G401 (cell line): ENCODE measurements at regions not wholly inside any gene's neighbourhood (a gene's known extent, or its start where the extent isn't known, plus 50 kb on each side); places are given as distances from the start of the nearest gene placed in this dataset.
"Not testable (repeated sequence)": the region's sequence is repeated elsewhere in the genome, so short reads cannot be mapped to it uniquely, and the experiment has no call there.

Experiments
- DNase-seq: peaks from one replicate; pipeline ENCODE4 v3.0.0-alpha.2; 2015; ENCODE audit warnings: low spot score
- in situ Hi-C: cut with HindIII; loops from 2 replicates; pipeline ENCODE4 v1.10.0; 2016; ENCODE audit warnings: low sequenced_read_pairs, mixed read lengths

DNA sequence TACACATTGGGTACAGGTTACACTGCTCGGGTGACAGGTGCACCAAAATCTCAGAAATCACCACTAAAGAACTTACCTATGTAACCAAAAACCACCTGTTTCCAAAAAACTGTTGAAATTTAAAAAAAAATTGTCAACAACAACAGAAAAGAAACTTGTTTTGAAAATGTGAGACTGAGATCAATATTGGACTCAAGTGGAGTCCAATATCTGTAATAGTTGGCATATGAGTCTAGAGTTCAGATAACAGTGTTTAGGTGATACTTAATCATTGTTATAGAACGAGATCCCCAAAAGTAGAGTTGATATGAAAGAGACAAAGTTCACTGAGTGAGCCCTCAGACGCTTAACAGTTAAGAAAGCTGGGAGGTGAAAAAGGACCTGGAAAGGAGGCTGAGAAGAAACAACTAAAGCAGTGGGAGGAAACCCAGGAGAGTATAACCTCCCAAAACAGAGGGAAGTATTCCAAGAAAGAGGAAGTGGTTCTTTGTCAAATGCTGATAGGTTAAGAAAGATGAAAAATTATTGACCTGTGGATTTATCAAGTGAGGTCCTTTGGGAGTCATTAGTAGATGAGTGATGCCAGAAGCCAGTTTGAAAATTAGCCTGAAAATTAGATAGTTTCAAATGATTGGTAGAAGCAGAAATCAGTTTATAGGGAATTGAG, 388.6 kb upstream of the DPH6 start:
- in situ Hi-C loops, result no loop called here

DNA sequence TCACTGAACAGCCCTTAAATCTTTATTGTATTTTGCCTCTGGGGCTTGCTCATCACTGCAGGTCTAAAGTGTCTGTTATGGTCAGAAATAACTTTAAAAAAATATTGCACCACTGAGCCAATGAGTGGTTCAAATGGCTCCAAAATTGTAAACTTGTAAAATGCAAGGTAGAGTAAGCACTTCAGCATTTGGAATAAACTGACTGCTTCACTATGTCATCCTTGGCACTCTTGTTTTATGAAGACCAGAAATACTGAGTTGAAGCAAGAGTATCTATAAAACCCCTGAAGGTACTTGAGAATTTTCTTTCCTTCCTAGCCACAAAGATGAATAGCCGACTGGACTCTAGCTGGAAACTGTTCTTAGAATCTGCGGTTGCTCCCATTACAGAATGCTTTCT, 390.3 kb upstream of the DPH6 start:
- in situ Hi-C loops, result no loop called here
- DNase-seq, result no peak

More for the DNA sequence above, 388.6 kb upstream of the DPH6 start:
- DNase-seq, result no peak

- no peak for DNase-seq
- in situ Hi-C loops, result no loop called here
Observed at GRCh38 chr15:35937380-35937779, 391.4 kb upstream of the DPH6 start.

DNA sequence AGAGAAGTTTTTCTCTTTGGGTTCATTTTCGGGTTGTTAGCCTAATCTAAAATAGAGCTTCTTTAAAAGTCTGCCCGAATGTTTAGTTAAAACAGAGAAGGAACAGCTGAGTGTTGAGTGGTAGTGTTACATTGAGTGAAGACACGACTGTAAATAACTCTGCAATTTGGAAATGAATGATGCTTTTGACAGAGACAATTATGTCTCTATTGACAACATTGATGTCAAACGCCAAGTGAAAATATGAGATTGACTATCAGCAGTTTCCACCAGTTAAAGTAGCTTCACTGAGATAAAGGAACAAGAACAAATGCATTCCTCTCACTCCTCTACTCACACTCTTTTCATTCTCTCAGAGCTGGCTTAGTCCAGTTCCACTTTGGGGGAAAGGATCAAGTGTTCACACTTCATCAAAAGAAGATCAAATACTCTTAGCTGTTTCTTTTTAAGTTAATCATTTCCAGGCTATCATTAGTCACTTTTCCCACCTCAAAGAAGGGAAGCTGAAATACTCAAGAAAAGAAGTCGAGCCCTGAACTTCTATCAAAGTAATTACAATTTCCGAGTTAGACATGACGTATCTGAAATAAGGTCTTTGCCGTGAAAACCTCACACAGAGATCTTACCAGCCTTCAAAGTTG, 399.1 kb upstream of the DPH6 start:
- in situ Hi-C loops, result no loop called here
- no peak for DNase-seq

DNA sequence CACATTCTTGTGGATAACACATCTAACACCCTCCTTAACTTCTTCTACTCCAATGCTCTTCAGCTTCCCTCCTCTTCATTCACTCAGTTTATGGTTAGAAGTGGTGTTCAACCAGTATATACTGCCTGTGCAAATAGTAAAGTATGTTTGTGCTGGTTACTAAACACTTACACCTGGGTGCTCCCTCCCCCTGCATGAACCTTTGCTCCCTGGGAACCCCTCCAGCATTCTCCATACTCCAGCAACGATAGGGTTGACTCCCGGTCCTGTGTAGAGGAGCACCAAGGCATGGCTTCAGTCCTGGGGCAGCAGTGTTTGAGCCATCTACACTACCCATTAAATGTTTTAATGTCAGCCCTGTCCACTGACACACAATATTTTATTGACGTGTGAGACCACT, 407.5 kb upstream of the DPH6 start:
- in situ Hi-C loops, result no loop called here
- DNase-seq, result no peak

DNA sequence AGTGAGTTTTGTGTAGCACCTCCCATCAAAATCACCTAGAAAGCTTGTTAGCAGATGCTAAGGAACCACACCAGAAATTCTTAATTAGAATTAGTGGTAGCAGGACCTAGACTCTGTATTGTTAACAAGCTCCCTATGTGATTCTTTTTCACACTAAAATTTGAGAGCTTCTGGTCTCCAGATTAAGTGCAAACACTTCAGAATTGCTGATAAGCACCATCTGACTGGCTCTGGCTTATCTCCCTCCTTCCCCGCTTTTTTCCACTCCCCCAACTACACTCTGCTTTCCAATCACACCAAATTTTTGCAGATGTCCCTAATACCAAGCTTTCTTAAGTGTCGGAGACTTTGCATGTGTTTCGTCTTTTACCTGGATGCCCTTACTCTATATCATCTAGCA, 410.1 kb upstream of the DPH6 start:
- DNase-seq, result no peak
- in situ Hi-C loops, result no loop called here

DNA sequence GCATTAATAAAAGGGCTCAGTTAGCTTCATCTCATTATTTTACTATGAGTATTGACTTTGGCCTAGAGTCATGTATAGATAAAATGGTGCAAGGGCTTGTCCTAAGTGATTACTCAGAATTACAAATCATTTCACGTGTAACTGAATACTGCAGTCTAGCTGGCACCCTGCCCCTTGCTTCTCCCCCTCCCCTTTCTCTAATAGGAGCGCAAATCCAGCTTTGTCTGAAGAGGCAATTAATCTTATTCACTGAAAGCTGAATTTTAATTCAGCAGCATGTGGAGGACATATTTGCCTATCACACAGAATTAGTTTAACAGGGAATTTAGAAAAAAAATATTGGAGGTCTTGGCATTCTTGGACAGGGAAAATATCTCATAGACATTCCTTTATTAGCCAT, 412.1 kb upstream of the DPH6 start:
- no peak for DNase-seq
- in situ Hi-C loops, result no loop called here

- no peak for DNase-seq
- in situ Hi-C loops, result no loop called here
Observed at GRCh38 chr15:35958975-35959374, 413.0 kb upstream of the DPH6 start.

DNA sequence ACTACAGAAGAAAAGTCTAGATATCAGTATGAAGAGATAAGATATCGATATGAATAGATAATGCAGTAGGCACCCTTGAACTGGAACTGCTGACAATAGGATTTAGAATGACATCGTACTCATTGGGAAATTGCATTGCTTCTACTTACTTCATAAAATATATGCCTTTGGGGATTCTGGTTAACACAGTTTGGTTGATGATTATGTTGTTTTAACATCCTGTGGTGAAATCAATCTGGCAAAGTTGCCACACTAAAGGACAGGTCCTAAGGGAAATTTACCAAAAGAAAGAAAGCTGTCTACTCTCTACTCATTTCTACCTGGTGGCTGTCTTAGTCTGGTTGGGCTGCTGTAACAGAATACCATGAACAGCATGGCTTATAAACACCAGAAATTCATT, 417.4 kb upstream of the DPH6 start:
- in situ Hi-C loops, result no loop called here
- DNase-seq, result no peak

DNA sequence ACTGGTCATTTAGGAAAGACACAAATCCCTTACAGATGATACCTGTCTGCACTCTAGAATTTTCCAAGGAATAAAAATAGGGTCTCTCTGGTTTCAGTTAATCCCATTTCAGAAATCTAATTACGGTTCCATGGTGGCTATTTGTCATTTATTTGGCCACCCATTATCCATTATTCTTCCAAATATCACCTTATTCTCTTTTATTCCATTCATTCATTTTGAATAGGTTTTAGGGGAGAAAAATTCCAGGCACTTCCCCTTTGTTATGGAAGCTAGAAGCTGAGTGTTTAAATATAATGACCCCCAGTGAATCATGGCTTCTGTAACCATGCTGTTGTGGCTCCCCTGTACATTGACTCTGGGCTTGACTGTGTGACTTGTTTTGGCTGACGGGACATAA, 420.8 kb upstream of the DPH6 start:
- in situ Hi-C loops, result no loop called here
- no peak for DNase-seq

DNA sequence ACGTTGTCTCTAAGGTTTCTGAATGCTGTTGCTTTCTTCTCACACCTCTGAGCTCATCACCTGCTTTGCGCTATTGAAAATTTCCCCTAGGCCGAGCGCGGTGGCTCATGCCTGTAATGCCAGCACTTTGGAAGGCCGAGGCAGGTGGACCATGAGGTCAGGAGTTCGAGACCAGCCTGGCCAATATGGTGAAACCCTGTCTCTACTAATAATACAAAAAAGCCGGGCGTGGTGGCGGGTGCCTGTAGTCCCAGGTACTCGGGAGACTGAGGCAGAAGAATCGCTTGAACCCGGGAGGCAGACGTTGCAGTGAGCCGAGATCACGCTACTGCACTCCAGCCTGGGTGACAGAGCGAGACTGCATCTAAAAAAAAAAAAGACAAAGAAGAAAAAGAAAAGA, 422.0 kb upstream of the DPH6 start:
- DNase-seq, in situ Hi-C loops: not testable (repeated sequence)

DNA sequence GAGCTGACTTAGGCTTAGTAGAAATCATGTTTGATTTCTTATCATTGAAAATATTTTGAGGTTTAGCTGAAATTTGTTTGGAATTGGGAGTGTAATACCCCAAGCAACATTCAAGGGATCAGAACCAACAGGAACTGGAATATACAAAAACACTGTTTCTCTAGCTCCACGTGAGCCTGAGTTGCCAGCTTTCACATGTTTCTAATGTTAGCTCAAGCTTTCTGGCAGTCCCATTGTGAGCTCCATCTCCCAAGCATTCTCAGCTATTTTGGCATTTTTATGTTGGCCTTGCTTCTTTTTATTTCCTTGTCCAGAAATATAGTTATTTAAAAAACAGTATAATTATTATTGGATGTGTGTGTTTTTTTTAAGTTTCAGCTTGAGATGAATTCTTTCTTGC, 427.1 kb upstream of the DPH6 start:
- in situ Hi-C loops, result no loop called here
- no peak for DNase-seq

- DNase-seq, result no peak
- in situ Hi-C loops, result no loop called here
Observed at GRCh38 chr15:35974052-35974451, 428.1 kb upstream of the DPH6 start.

GRCh38 chr15:35975941-35976340, 430.0 kb upstream of the DPH6 start:
- in situ Hi-C loops, result no loop called here

GRCh38 chr15:35979608-35980007, 433.6 kb upstream of the DPH6 start:
- DNase-seq, result no peak
- in situ Hi-C loops, result no loop called here

More at GRCh38 chr15:35975941-35976340, 430.0 kb upstream of the DPH6 start:
- no peak for DNase-seq

DNA sequence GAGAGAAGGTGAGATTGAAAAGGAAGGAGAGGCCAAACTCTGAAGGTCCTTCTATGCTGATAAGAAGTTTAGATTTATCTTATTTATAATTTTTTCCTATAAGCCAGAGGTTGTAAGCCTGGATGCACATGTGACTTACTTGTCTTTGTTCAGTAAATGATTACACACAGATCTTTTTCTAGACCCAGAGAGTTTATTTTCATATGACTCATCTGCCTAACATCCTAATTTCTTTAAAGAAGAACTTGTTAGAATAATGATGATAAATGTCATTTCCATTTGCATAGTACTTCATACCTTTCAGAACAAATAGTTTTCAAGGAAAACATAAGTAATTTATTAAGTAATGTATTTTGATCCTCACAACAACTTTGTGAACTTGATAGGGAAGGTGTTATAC, 434.8 kb upstream of the DPH6 start:
- no peak for DNase-seq
- in situ Hi-C loops, result no loop called here

GRCh38 chr15:35986191-35986721, 440.3 kb upstream of the DPH6 start:
- no peak for DNase-seq
- in situ Hi-C loops, result no loop called here

DNA sequence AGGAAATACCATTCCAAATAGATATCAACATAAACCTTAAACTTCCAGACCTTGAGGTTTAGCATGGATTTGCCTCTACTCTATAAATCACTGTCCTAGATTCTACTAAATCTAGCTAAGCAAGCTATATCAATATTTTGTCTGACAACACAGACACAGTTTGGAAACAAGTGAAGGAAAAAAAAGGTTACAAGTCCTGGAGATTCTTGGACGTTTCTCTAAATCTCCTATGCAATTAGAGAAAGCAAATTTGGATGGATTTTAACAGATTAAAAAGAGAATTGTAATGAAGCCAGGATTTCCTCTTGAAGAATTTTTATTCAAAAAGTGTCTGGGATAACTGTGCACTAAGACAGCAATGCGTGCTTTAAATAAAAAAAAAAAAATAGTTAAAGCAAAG, 441.1 kb upstream of the DPH6 start:
- in situ Hi-C loops, result no loop called here
- no peak for DNase-seq

DNA sequence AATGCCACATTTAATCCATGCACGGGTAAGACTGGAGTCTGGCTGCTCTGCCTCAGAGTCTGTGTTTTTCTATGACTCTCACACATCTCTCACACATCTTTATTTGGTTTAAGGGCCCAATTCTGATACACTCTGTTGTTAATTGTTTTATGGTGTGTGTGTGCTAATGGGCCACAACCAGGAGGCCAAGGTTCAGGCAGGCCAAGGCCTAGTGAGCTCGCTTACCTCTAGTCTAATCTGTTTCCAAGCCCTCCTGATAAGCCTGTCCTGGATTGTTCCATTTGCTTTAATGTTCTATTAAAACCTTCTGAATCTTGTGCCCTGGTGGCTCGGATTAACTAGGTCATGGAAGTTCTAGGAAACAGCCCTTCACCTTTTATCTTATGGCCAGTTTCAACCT, 445.4 kb upstream of the DPH6 start:
- DNase-seq, result no peak
- in situ Hi-C loops, result no loop called here

- in situ Hi-C loops, result no loop called here
- no peak for DNase-seq
Observed at GRCh38 chr15:35992791-35993190, 446.8 kb upstream of the DPH6 start.

- no peak for DNase-seq
- in situ Hi-C loops, result no loop called here
Observed at GRCh38 chr15:35993196-35993595, 447.2 kb upstream of the DPH6 start.
